ENCODE measurements at regions not wholly inside any gene's neighbourhood (a gene's known extent, or its start where the extent isn't known, plus 50 kb on each side); places are given as distances from the start of the nearest gene placed in this dataset.
"Not testable (repeated sequence)": the region's sequence is repeated elsewhere in the genome, so short reads cannot be mapped to it uniquely, and the experiment has no call there.

- H3K9me3 Mint-ChIP-seq, result peaks cover 2 to 4% of the 10 kb centered on the region in 2 donors
- no peak overlapping the region for H3K4me3 Mint-ChIP-seq
- H3K36me3 Mint-ChIP-seq (ENCODE audit: insufficient read depth in 2 of 2), result no peaks in the 10 kb centered on the region
- ATAC-seq (replicated peaks in 1 of 2), result no peak
- H3K4me1 Mint-ChIP-seq (ENCODE audit: low read depth), result no peaks in the 10 kb centered on the region
- H3K27me3 Mint-ChIP-seq (ENCODE audit: low read depth), result no peaks in the 10 kb centered on the region
- no peak for DNase-seq
- H3K27ac Mint-ChIP-seq, result no peak overlapping the region
Measured at GRCh38 chr17:14725729-14726128, 424.8 kb downstream of the HS3ST3B1 start.

GRCh38 chr17:14724770-14725169 is 423.9 kb downstream of the HS3ST3B1 start:
- no peak for DNase-seq
- Mint-ChIP-seq H3K27ac (no peak overlapping the region), H3K4me1 (ENCODE audit: low read depth) (no peaks in the 10 kb centered on the region), H3K4me3 (no peak overlapping the region), H3K36me3 (ENCODE audit: insufficient read depth in 2 of 2) (no peaks in the 10 kb centered on the region), H3K9me3 (peaks cover 2 to 4% of the 10 kb centered on the region in 2 donors), H3K27me3 (ENCODE audit: low read depth) (no peaks in the 10 kb centered on the region)
- no peak for ATAC-seq (replicated peaks in 1 of 2)

GRCh38 chr17:14723349-14723748 is 422.5 kb downstream of the HS3ST3B1 start:
- not testable (repeated sequence) for H3K4me3 Mint-ChIP-seq; H3K27me3 Mint-ChIP-seq (ENCODE audit: low read depth); H3K27ac Mint-ChIP-seq; H3K9me3 Mint-ChIP-seq; ATAC-seq (replicated peaks in 1 of 2); H3K4me1 Mint-ChIP-seq (ENCODE audit: low read depth); H3K36me3 Mint-ChIP-seq (ENCODE audit: insufficient read depth in 2 of 2); DNase-seq

GRCh38 chr17:14719942-14720341 is 419.1 kb downstream of the HS3ST3B1 start:
- Mint-ChIP-seq H3K27ac (no peak overlapping the region), H3K9me3 (peaks cover 2 to 7% of the 10 kb centered on the region in 2 donors), H3K27me3 (ENCODE audit: low read depth) (peaks cover 6% of the 10 kb centered on the region), H3K4me3 (no peak overlapping the region), H3K4me1 (ENCODE audit: low read depth) (no peaks in the 10 kb centered on the region), H3K36me3 (ENCODE audit: insufficient read depth in 2 of 2) (no peaks in the 10 kb centered on the region)
- DNase-seq, result no peak
- no peak for ATAC-seq (replicated peaks in 1 of 2)

GRCh38 chr17:14717859-14718258 is 417.0 kb downstream of the HS3ST3B1 start:
- peaks cover 2 to 5% of the 10 kb centered on the region in 2 donors for H3K9me3 Mint-ChIP-seq
- no peak overlapping the region for H3K27ac Mint-ChIP-seq
- H3K4me1 Mint-ChIP-seq (ENCODE audit: low read depth), result no peaks in the 10 kb centered on the region
- ATAC-seq (replicated peaks in 1 of 2) (no peak), DNase-seq (no peak)
- no peaks in the 10 kb centered on the region for H3K36me3 Mint-ChIP-seq (ENCODE audit: insufficient read depth in 2 of 2)
- no peak overlapping the region for H3K4me3 Mint-ChIP-seq
- peaks cover 6% of the 10 kb centered on the region for H3K27me3 Mint-ChIP-seq (ENCODE audit: low read depth)

- Mint-ChIP-seq H3K27me3 (ENCODE audit: low read depth) (peaks cover 6% of the 10 kb centered on the region), H3K4me3 (no peak overlapping the region)
Measured at GRCh38 chr17:14715561-14715960, 414.7 kb downstream of the HS3ST3B1 start.

GRCh38 chr17:14712611-14713021 is 411.7 kb downstream of the HS3ST3B1 start:
- Mint-ChIP-seq H3K27ac (no peak overlapping the region), H3K4me3 (no peak overlapping the region), H3K27me3 (ENCODE audit: low read depth) (no peaks in the 10 kb centered on the region), H3K36me3 (ENCODE audit: insufficient read depth in 2 of 2) (no peaks in the 10 kb centered on the region), H3K4me1 (ENCODE audit: low read depth) (no peaks in the 10 kb centered on the region), H3K9me3 (no peaks in the 10 kb centered on the region)
- DNase-seq, result no peak
- ATAC-seq (replicated peaks in 1 of 2), result no peak

More at GRCh38 chr17:14715561-14715960, 414.7 kb downstream of the HS3ST3B1 start:
- ATAC-seq (replicated peaks in 1 of 2) (no peak), DNase-seq (no peak)
- Mint-ChIP-seq H3K4me1 (ENCODE audit: low read depth) (no peaks in the 10 kb centered on the region), H3K27ac (no peak overlapping the region), H3K36me3 (ENCODE audit: insufficient read depth in 2 of 2) (no peaks in the 10 kb centered on the region), H3K9me3 (peaks cover 0 to 3% of the 10 kb centered on the region in 2 donors)

GRCh38 chr17:14704121-14704520 is 403.2 kb downstream of the HS3ST3B1 start:
- no peaks in the 10 kb centered on the region for H3K36me3 Mint-ChIP-seq (ENCODE audit: insufficient read depth in 2 of 2)
- no peaks in the 10 kb centered on the region for H3K9me3 Mint-ChIP-seq
- no peaks in the 10 kb centered on the region for H3K27me3 Mint-ChIP-seq (ENCODE audit: low read depth)
- H3K27ac Mint-ChIP-seq, result no peak overlapping the region
- DNase-seq (no peak), ATAC-seq (replicated peaks in 1 of 2) (no peak)
- no peak overlapping the region for H3K4me3 Mint-ChIP-seq
- H3K4me1 Mint-ChIP-seq (ENCODE audit: low read depth), result no peaks in the 10 kb centered on the region

GRCh38 chr17:14701886-14702285 is 401.0 kb downstream of the HS3ST3B1 start:
- no peak overlapping the region for H3K4me3 Mint-ChIP-seq
- no peaks in the 10 kb centered on the region for H3K9me3 Mint-ChIP-seq
- no peak for DNase-seq
- no peaks in the 10 kb centered on the region for H3K36me3 Mint-ChIP-seq (ENCODE audit: insufficient read depth in 2 of 2)
- H3K4me1 Mint-ChIP-seq (ENCODE audit: low read depth), result no peaks in the 10 kb centered on the region
- no peaks in the 10 kb centered on the region for H3K27me3 Mint-ChIP-seq (ENCODE audit: low read depth)
- ATAC-seq (replicated peaks in 1 of 2), result no peak
- no peak overlapping the region for H3K27ac Mint-ChIP-seq

GRCh38 chr17:14699574-14700185 is 398.8 kb downstream of the HS3ST3B1 start:
- Mint-ChIP-seq H3K4me1 (ENCODE audit: low read depth) (no peaks in the 10 kb centered on the region), H3K36me3 (ENCODE audit: insufficient read depth in 2 of 2) (no peaks in the 10 kb centered on the region), H3K27me3 (ENCODE audit: low read depth) (no peaks in the 10 kb centered on the region), H3K27ac (no peak overlapping the region), H3K9me3 (no peaks in the 10 kb centered on the region), H3K4me3 (no peak overlapping the region)
- DNase-seq (no peak), ATAC-seq (replicated peaks in 1 of 2) (no peak)

GRCh38 chr17:14693382-14693781 is 392.5 kb downstream of the HS3ST3B1 start:
- H3K27me3 Mint-ChIP-seq (ENCODE audit: low read depth), result no peaks in the 10 kb centered on the region
- no peak for DNase-seq

GRCh38 chr17:14690704-14691103 is 389.8 kb downstream of the HS3ST3B1 start:
- no peak for DNase-seq
- peaks cover 4 to 7% of the 10 kb centered on the region in 2 donors for H3K9me3 Mint-ChIP-seq
- H3K27me3 Mint-ChIP-seq (ENCODE audit: low read depth), result no peaks in the 10 kb centered on the region
- peaks cover 4 to 6% of the 10 kb centered on the region in 2 donors for H3K36me3 Mint-ChIP-seq (ENCODE audit: insufficient read depth in 2 of 2)
- H3K27ac Mint-ChIP-seq, result no peak overlapping the region
- no peak for ATAC-seq (replicated peaks in 1 of 2)
- H3K4me1 Mint-ChIP-seq (ENCODE audit: low read depth), result no peaks in the 10 kb centered on the region
- no peak overlapping the region for H3K4me3 Mint-ChIP-seq

More at GRCh38 chr17:14693382-14693781, 392.5 kb downstream of the HS3ST3B1 start:
- H3K36me3 Mint-ChIP-seq (ENCODE audit: insufficient read depth in 2 of 2), result peaks cover 4 to 6% of the 10 kb centered on the region in 2 donors
- no peak overlapping the region for H3K27ac Mint-ChIP-seq
- no peak overlapping the region for H3K4me3 Mint-ChIP-seq
- peaks cover 4 to 7% of the 10 kb centered on the region in 2 donors for H3K9me3 Mint-ChIP-seq
- ATAC-seq (replicated peaks in 1 of 2), result no peak
- no peaks in the 10 kb centered on the region for H3K4me1 Mint-ChIP-seq (ENCODE audit: low read depth)

GRCh38 chr17:14688134-14688533 is 387.3 kb downstream of the HS3ST3B1 start:
- Mint-ChIP-seq H3K4me3 (no peak overlapping the region), H3K27ac (no peak overlapping the region), H3K4me1 (ENCODE audit: low read depth) (no peaks in the 10 kb centered on the region), H3K9me3 (peaks cover 2 to 7% of the 10 kb centered on the region in 2 donors), H3K27me3 (ENCODE audit: low read depth) (no peaks in the 10 kb centered on the region), H3K36me3 (ENCODE audit: insufficient read depth in 2 of 2) (peaks cover 4 to 6% of the 10 kb centered on the region in 2 donors)
- DNase-seq (no peak), ATAC-seq (replicated peaks in 1 of 2) (no peak)

- ATAC-seq (replicated peaks in 1 of 2), result no peak
- H3K4me1 Mint-ChIP-seq (ENCODE audit: low read depth), result no peaks in the 10 kb centered on the region
- no peak overlapping the region for H3K27ac Mint-ChIP-seq
- DNase-seq, result no peak
- no peak overlapping the region for H3K4me3 Mint-ChIP-seq
- peaks cover 6% of the 10 kb centered on the region for H3K27me3 Mint-ChIP-seq (ENCODE audit: low read depth)
- peaks cover 0 to 2% of the 10 kb centered on the region in 2 donors for H3K36me3 Mint-ChIP-seq (ENCODE audit: insufficient read depth in 2 of 2)
- H3K9me3 Mint-ChIP-seq, result peaks cover 0 to 5% of the 10 kb centered on the region in 2 donors
Measured at GRCh38 chr17:14672830-14673229, 371.9 kb downstream of the HS3ST3B1 start.

Measured in activated T-cell treated with anti-CD3 and anti-CD28 coated beads, Interleukin-2, amount 50 U/mL, for 72 hours (primary cell).